ENCODE measurements at regions not wholly inside any gene's neighbourhood (a gene's known extent, or its start where the extent isn't known, plus 50 kb on each side); places are given as distances from the start of the nearest gene placed in this dataset.

- DNase-seq = no peak
Observed at GRCh38 chr14:53896726-53897125, 59.9 kb downstream of the BMP4 start.

GRCh38 chr14:53894456-53894855, 62.2 kb downstream of the BMP4 start:
- no peak for DNase-seq

GRCh38 chr14:53893374-53893773, 63.3 kb downstream of the BMP4 start:
- no peak for DNase-seq

- DNase-seq = no peak
Observed at GRCh38 chr14:53890611-53891101, 66.0 kb downstream of the BMP4 start.

- DNase-seq = no peak
Observed at GRCh38 chr14:53888535-53889386, 67.9 kb downstream of the BMP4 start.

GRCh38 chr14:53885136-53885640, 71.4 kb downstream of the BMP4 start:
- no peak for DNase-seq

- no peak for DNase-seq
Observed at GRCh38 chr14:53884601-53885000, 72.0 kb downstream of the BMP4 start.

- no peak for DNase-seq
Observed at GRCh38 chr14:53883739-53884138, 72.9 kb downstream of the BMP4 start.

- DNase-seq = no peak
Observed at GRCh38 chr14:53882684-53883083, 73.9 kb downstream of the BMP4 start.

- DNase-seq = no peak
Observed at GRCh38 chr14:53881921-53882320, 74.7 kb downstream of the BMP4 start.

- DNase-seq = no peak
Observed at GRCh38 chr14:53881161-53881871, 75.3 kb downstream of the BMP4 start.

GRCh38 chr14:53880761-53881160, 75.9 kb downstream of the BMP4 start:
- no peak for DNase-seq

GRCh38 chr14:53879747-53880146, 76.9 kb downstream of the BMP4 start:
- no peak for DNase-seq

GRCh38 chr14:53879022-53879686, 77.5 kb downstream of the BMP4 start:
- no peak for DNase-seq

GRCh38 chr14:53875324-53875897, 81.2 kb downstream of the BMP4 start:
- no peak for DNase-seq

GRCh38 chr14:53874704-53875103, 81.9 kb downstream of the BMP4 start:
- DNase-seq = no peak

- no peak for DNase-seq
Observed at GRCh38 chr14:53872681-53873089, 83.9 kb downstream of the BMP4 start.

- DNase-seq = no peak
Observed at GRCh38 chr14:53871951-53872350, 84.7 kb downstream of the BMP4 start.

- DNase-seq = no peak
Observed at GRCh38 chr14:53871011-53871410, 85.6 kb downstream of the BMP4 start.

- no peak for DNase-seq
Observed at GRCh38 chr14:53865711-53866110, 90.9 kb downstream of the BMP4 start.

GRCh38 chr14:53861781-53862180, 94.8 kb downstream of the BMP4 start:
- no peak for DNase-seq

- DNase-seq = no peak
Observed at GRCh38 chr14:53858345-53858684, 98.3 kb downstream of the BMP4 start.
